Renal cortex interstitium (tissue), 11 donors: ENCODE measurements at regions not wholly inside any gene's neighbourhood (a gene's known extent, or its start where the extent isn't known, plus 50 kb on each side); places are given as distances from the start of the nearest gene placed in this dataset.
A peak's percentile ranks its signal among the peaks of the same experiment; 100 is the strongest.

Experiments
- DNase-seq, 11 donors: peaks; one replicate each; pipeline ENCODE4 v3.0.0-alpha.2; 2013; ENCODE audit warnings: low read depth in 9 of 11, low spot score in 4 of 11; ENCODE audit errors: extremely low read depth in 1 of 11

DNA sequence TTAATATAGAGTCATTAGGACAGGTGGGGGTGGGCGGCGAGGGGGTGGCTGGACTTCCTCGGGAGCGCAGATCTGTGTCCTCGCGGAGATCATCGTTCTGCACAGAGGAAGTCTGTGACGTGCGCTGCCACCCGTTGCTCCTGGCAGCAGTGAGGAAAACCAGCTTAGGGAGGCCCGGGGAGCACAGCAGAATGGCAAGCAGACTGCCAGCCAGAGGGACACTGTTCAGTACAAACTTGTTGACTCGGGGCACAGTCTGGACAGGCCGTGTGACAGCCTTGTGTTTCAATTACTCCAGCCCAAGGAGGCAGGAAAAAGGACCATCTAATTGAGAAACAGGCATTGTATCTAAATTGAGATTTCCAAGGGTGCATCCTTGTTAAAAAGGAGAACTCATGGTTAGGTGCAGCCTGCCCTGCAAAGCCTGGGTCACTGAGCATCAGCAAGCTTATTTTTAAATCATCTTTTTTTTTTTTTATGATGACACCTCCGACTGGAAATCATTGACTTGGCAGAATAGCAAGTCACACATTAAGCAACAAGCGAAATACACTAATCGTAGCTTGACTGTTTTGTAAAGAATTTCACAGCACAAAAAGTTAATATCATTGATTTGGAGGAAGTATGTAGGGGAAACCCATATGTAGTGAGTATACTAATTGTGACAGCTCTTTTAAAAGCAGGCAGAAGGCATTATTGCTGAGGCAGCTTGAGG is 512.0 kb upstream of the FAT1 start:
- no peak for DNase-seq

- no peak for DNase-seq
Observed at GRCh38 chr4:187236209-187236890, 512.7 kb upstream of the FAT1 start.

GRCh38 chr4:187238646-187239045 is 515.0 kb upstream of the FAT1 start:
- DNase-seq, result no peak

- no peak for DNase-seq
Observed at GRCh38 chr4:187251896-187252295, 528.2 kb upstream of the FAT1 start.

GRCh38 chr4:187256897-187257296 is 533.2 kb upstream of the FAT1 start:
- DNase-seq, result no peak

DNA sequence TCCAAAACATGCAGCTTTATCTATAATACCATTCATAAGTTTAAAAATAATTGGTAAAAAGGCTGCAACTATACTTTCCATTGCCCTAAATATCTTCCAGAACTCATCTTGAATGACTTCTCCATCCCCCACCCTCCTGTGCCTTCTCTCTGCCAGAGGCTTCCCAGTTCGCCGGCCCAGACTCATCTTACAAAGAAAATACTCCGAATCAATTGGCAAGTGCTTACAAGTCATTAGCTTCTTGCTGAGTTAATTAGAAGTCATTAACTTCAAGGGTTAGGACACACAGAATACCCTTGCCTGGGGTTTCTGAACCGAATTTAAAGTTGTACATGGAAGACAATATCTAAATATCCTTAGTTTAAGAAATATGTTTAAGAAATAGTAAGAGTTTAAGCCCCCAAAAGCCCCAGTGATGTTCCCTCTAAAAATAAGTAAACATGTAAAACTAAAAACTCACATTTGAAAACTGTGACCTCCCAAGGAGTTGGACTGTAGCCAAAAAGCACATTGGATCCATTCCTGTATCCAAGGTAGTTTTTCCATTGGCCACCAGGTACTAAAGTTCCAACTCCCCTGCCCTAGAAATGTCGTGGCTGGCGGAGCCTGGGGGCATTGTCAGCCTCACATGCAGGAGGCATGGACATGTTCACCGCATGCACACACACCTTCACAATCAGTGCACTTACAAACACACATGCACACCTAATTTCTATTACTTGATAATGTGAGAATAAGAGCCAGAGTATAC is 535.2 kb upstream of the FAT1 start:
- no peak for DNase-seq

DNA sequence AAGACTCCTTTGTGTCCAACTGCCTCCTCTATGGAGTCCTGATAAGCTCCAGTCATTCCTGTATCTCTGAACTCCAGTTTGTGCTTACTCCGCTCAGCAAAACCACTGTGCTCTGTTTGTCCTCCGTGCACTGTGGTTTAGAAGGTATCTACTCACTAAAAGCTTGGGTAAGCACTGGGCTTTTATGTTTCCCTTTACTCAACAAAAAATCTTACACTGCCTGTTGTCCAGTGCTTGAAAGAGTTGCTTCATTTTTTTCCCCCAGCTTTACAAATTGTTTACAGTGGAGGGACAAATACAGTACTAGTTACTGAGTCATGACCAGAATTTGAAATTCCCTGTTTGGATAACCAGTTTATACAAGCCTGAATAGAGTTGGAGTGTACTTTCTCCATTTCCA is 545.3 kb upstream of the FAT1 start:
- no peak for DNase-seq

GRCh38 chr4:187270154-187270553 is 546.5 kb upstream of the FAT1 start:
- DNase-seq, result no peak

DNA sequence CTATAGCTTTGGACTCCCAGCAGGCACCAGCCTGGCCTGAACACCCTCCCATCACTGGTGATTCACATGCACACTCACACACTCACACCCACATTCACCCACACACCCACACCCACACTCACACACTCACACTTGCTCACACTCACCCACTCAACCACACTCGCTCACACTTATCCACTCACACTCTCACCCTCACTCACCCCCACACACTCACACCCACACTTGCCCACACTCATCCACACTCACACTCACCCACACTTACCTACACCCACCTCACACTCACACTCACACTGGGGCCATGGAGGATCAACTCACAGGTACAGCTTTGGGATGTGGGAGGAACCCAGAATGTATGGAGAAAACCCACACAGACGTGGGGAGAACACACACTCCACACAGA is 548.2 kb upstream of the FAT1 start:
- DNase-seq, result no peak

DNA sequence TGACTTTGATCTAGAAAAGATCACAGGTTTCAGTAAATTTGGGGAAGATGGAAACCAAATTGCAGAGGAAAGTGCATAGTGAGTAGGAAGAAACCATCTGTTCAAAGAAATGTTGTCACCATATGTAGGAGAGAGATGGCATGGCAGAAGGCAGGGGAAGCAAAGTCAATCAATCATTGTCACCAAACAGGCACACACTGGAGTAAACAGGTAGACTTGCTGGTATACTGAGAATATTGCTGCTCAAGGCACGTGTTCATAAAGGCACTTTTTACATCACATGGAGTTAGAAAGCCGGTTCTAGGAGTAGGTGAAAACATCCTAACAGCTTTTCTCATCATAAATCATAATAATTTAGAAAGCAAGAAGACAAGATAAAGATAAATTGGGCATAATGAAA is 550.5 kb upstream of the FAT1 start:
- no peak for DNase-seq

GRCh38 chr4:187276736-187277408 is 553.2 kb upstream of the FAT1 start:
- no peak for DNase-seq

DNA sequence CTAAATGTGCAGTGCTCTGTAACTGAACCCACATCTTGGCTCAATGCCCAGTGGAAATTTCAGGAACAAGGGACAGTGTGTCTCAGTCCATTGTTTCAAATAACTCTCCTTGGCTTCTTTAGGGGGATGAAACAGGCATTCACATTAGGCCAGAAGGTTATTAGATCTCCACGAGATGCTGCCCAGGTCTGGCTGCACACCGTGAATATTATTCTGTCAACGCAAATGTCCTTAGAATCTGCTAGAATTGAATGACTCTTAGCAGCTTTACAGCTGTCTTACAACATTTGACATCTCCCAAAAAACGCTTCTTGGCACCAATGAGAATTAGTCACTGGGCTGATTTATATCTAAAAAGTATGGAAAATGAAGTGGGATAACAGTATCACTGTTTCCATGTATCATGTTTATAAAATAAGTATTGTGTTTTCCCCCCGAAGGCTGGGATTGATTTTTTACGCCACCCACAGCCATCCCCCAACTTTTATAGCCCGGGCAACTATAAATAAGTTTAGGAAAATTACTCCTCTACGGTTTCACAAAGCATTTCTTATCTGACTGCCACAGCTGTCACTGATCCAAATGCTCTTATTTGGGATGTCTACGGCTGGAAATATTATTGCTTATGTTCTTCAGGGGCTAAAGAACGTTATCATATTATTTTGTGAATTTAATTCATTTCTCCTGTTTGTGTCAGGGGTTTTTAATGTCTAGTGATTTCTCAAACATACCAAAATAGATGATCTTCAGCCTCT is 559.7 kb upstream of the FAT1 start:
- DNase-seq, result no peak

DNA sequence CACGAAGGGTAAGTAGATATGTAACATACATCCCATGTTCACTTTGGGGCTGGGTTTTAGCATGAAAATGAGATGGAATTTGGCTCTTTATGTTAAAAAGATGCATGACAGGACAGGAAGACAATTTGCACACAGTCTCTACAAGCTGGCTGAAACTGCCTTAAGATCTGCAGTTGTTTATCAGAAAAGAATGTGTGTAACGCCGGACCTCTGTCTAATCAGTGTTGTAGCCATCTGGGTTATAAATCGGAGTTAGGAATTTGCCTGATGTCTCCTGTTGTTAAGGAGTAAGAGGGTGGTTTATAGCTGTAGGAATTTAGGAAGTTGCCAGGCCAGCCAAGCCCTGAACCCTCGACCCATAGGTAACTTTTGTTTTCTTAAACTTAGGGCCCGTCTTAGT is 562.9 kb upstream of the FAT1 start:
- peak in 1 of 11 donors; percentile 20 for DNase-seq

GRCh38 chr4:187289371-187289770 is 565.7 kb upstream of the FAT1 start:
- DNase-seq, result no peak

- no peak for DNase-seq
Observed at GRCh38 chr4:187294861-187295260, 571.2 kb upstream of the FAT1 start.

DNA sequence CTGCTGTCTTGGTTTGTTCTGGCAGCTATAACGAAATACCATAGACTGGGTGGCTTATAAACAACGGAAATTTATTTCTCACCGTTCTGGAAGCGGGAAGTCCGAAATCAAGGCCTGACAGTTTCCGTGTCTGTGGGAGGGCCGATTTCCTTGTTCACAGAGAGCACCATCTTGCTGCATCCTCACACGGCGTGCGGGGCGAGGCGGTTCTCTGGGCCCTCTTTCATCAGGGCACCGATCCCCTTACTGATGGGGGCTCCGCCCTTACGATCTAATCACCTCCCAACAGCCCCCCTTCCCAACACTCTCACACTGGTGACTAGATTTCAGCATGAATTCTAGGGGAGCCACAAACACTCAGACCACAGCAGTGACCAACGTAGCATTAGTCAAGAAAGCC is 578.3 kb upstream of the FAT1 start:
- DNase-seq, result no peak

DNA sequence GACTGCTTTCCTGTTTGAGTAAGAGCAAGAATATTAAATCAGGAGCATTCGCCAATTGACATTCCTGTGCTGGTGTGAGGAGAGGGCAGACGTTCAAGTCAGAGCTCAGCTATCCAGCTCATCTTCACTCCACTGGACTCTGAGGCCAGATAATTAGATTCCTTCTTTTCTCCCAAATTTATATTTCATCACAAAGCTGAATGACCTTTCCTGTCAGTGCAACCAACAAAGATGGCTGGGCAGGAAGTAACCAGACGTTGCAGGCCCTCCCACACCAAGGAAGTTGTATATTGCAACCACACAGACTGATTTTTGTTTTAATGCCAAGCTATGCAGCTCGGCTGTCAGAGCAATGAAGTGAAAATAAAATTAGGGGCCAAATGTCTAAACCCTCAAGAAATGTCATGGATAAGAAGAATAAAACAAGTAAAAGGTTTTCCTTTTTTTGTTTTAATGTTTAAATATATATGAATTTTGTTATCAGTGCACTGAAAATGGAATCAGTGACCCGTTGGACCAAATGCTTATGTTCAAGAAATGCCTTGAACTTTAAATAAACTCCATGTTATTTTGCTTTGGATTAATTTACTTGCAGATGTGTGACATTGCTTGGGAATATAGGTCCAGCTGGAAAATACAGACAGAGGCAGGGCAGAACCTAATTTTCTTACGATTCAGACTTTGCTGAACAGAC is 578.9 kb upstream of the FAT1 start:
- DNase-seq, result peak in 9 of 11 donors; percentile 20 to 60 (median 46)

DNA sequence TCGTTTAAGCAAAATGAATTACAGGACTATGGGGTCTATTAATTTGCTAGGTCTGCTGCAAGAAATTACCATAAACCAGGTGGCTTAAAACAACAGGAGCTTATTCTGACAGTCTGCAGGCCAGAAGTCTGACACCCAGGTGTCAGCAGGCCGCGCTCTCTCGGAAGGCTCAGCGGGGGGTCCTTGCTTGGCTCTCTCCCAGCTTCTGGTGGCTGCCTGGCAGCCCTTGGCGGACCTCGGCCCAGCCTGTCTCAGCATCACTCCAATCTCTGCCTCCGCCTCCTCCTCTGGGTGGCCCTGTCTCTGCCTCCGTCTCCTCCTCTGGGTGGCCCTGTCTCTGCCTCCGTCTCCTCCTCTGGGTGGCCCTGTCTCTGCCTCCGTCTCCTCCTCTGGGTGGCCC is 580.5 kb upstream of the FAT1 start:
- DNase-seq, result peak in 1 of 11 donors; percentile 8
